ENCODE measurements at regions not wholly inside any gene's neighbourhood (a gene's known extent, or its start where the extent isn't known, plus 50 kb on each side); places are given as distances from the start of the nearest gene placed in this dataset.

DNA sequence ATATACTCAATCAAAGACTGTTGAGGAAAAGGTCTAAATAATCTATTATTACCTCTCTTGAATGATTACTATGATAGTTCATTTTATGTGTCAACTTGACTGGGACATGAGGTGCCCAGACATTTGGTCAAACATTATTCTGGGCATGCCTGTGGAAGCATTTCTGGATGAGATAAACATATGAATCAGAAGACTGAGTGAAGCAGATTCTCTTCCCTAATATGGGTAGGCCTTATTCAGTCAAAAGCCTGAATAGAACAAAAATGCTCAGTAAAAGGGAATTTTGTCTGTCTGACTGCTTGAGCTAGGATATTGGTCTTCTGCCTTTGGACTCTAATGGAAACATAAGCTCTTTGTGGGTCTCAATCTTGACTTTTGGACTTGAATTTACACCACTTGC is 73.3 kb upstream of the SOX13 start:
- H3K36me3 ChIP-seq (ENCODE audit: control insufficient read depth in 2 of 2, extremely low read depth in 1 of 2, insufficient read depth in 2 of 2, low read length in 2 of 2): no peaks in the 10 kb centered on the region
- H3K4me2 ChIP-seq (ENCODE audit: insufficient read depth, low read length): no peak overlapping the region
- no peaks in the 10 kb centered on the region for H4K20me1 ChIP-seq (replicated peaks; ENCODE audit: control insufficient read depth, extremely low read depth, insufficient read depth, low read length)
- no peak overlapping the region for H3K27ac ChIP-seq (ENCODE audit: insufficient read depth, low read depth, low read length)
- DNase-seq (ENCODE audit: low read depth, low spot score) (no peak), FAIRE-seq (no peak)
- H2AFZ ChIP-seq (ENCODE audit: low read depth, low read length): no peak overlapping the region
- H3K9ac ChIP-seq (replicated peaks; ENCODE audit: extremely low read depth, insufficient read depth, low read length): no peak overlapping the region
- BruUV-seq (replicated peaks): no TSS peak
- H3K79me2 ChIP-seq (ENCODE audit: control insufficient read depth, insufficient read depth, low read length): no peaks in the 10 kb centered on the region
- ChIA-PET POLR2A (no interaction called here), CTCF (interaction anchor here (0.8 to 1.3 kb wide), 2 partner anchors 18 to 128 kb away, joined by 3 read pairs; no protein-coding TSS in a partner anchor)
- H3K9me1 ChIP-seq (replicated peaks; ENCODE audit: control insufficient read depth, extremely low read depth, insufficient read depth, low read length): no peaks in the 10 kb centered on the region
- H3K27me3 ChIP-seq (ENCODE audit: control insufficient read depth in 2 of 2, insufficient read depth in 2 of 2, low read length in 2 of 2): peaks cover 1 to 3% of the 10 kb centered on the region in 2 experiments
- dilution Hi-C loops (cut with MboI; ENCODE audit: extremely low pct_ligation_motif_present, low sequenced_read_pairs): no loop called here
- no peaks in the 10 kb centered on the region for H3K4me1 ChIP-seq (ENCODE audit: control insufficient read depth, extremely low read depth, insufficient read depth, low read length)
- H3K4me3 ChIP-seq (replicated peaks in 1 of 3; ENCODE audit: insufficient read depth in 1 of 3, low read depth in 1 of 3, low read length in 3 of 3): no peak overlapping the region
- no peaks in the 10 kb centered on the region for H3K9me3 ChIP-seq (replicated peaks; ENCODE audit: control insufficient read depth, insufficient read depth, low read length)
- intact Hi-C loops (cut with micrococcal nuclease): loop anchor here (10.0 kb wide), 1 partner anchor 125 kb away; no protein-coding TSS in a partner anchor
- TF ChIP-seq FOS (IDR thresholded peaks at IDR 0.05; ENCODE audit: borderline replicate concordance, insufficient read depth, low read length) (no peak), MYC (IDR thresholded peaks at IDR 0.05; ENCODE audit: low read depth, low read length) (no peak), POLR2A (IDR thresholded peaks at IDR 0.05; ENCODE audit: low read depth, low read length) (no peak), JUN (IDR thresholded peaks at IDR 0.05; ENCODE audit: borderline replicate concordance, insufficient read depth, insufficient read length, low read depth) (no peak), MAX (IDR thresholded peaks at IDR 0.05; ENCODE audit: insufficient read depth, insufficient read length) (no peak), GATA2 (IDR thresholded peaks at IDR 0.05; ENCODE audit: insufficient read depth, insufficient read length, low read depth, low read length) (no peak), EZH2 (IDR thresholded peaks at IDR 0.05; ENCODE audit: borderline replicate concordance, low read depth, low read length, severe bottlenecking) (no peak), POLR2AphosphoS5 (IDR thresholded peaks at IDR 0.05; ENCODE audit: insufficient read depth, low read depth, low read length) (no peak)
- TF ChIP-seq, protein P1, sequence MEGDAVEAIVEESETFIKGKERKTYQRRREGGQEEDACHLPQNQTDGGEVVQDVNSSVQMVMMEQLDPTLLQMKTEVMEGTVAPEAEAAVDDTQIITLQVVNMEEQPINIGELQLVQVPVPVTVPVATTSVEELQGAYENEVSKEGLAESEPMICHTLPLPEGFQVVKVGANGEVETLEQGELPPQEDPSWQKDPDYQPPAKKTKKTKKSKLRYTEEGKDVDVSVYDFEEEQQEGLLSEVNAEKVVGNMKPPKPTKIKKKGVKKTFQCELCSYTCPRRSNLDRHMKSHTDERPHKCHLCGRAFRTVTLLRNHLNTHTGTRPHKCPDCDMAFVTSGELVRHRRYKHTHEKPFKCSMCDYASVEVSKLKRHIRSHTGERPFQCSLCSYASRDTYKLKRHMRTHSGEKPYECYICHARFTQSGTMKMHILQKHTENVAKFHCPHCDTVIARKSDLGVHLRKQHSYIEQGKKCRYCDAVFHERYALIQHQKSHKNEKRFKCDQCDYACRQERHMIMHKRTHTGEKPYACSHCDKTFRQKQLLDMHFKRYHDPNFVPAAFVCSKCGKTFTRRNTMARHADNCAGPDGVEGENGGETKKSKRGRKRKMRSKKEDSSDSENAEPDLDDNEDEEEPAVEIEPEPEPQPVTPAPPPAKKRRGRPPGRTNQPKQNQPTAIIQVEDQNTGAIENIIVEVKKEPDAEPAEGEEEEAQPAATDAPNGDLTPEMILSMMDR (IDR thresholded peaks at IDR 0.05; ENCODE audit: extremely low read depth in 1 of 2, insufficient read depth in 1 of 2, low read depth in 1 of 2, low read length in 2 of 2): no peak
